ENCODE measurements at regions not wholly inside any gene's neighbourhood (a gene's known extent, or its start where the extent isn't known, plus 50 kb on each side); places are given as distances from the start of the nearest gene placed in this dataset.

DNA sequence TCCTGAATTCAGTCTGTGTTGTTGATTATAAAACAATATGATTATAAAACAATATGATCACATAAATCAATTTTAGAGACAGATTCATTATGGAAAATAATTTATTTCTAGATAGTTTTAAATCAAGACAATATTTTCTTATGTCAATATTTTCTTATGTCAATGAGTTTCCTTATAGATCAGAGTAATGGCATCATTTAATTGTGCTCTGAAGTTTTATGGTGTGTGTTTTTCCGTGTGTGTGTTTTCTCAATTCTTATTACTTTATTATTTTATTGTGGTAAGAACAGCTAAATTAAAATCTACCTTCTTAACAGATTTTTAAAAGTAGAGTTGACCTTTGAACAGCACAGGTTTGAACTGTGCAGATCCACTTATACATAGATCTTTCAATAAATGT lies 105.3 kb upstream of the SLCO1B1 start (continued):
- TF ChIP-seq, protein P1, sequence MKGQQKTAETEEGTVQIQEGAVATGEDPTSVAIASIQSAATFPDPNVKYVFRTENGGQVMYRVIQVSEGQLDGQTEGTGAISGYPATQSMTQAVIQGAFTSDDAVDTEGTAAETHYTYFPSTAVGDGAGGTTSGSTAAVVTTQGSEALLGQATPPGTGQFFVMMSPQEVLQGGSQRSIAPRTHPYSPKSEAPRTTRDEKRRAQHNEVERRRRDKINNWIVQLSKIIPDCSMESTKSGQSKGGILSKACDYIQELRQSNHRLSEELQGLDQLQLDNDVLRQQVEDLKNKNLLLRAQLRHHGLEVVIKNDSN (IDR thresholded peaks at IDR 0.05; ENCODE audit: borderline replicate concordance, extremely low read length, insufficient read depth, low read depth, low read length): no peak
- TF ChIP-seq SMC3 (IDR thresholded peaks at IDR 0.05; ENCODE audit: borderline replicate concordance, low read length): no peak

DNA sequence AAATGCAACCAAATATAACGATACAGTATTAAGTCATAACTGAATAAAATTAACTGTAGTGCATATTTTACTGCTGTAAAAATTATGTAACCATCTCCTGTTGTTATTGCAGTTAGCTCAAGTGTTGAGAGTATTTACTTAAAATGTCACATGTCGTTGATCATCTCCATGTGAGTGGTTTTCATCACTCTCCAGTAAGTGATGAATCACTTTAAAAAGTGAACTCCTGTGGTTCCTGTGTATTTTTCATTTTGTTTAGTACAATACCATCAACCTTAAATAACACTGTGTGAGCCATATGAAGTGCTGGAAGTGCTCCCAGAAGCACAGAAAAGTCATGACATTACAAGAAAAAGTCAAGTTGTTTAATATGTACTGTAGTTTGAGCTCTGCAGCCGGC lies 104.7 kb upstream of the SLCO1B1 start:
- ChIA-PET CTCF (no interaction called here), POLR2A (no interaction called here), SMC1A (ENCODE audit: uncharacterized antibody, unreplicated experiment) (no interaction called here), RAD21 (ENCODE audit: unreplicated experiment) (no interaction called here)
- H4K20me1 ChIP-seq (ENCODE audit: control insufficient read depth, insufficient read depth): no peaks in the 10 kb centered on the region
- FAIRE-seq (no peak), DNase-seq (ENCODE audit: low read depth, low spot score) (no peak), ATAC-seq (no peak)
- H3K4me2 ChIP-seq (ENCODE audit: control insufficient read depth, insufficient read depth): no peak overlapping the region
- no peaks in the 10 kb centered on the region for H3K27me3 ChIP-seq (replicated peaks in 1 of 2; ENCODE audit: control insufficient read depth in 2 of 2, insufficient read depth in 2 of 2, low read length in 1 of 2)
- BruUV-seq (replicated peaks): no TSS peak
- no peaks in the 10 kb centered on the region for H3K9me3 ChIP-seq (replicated peaks; ENCODE audit: control insufficient read depth, insufficient read depth, low read length)
- 7% methylated on average over 3 of the region's 3 CpGs for WGBS (ENCODE audit: insufficient coverage, insufficient replicate concordance, low lambda C conversion rate, missing lambda C conversion rate)
- H3K4me1 ChIP-seq (ENCODE audit: control insufficient read depth, insufficient read depth, low read length): no peaks in the 10 kb centered on the region
- no peaks in the 10 kb centered on the region for H3K79me2 ChIP-seq (ENCODE audit: control insufficient read depth, insufficient read depth, low read length)
- intact Hi-C loops (cut with micrococcal nuclease; ENCODE audit: unreplicated experiment): no loop called here
- TF ChIP-seq NRF1 (conservative IDR thresholded peaks at IDR 0.05; ENCODE audit: low read depth, low read length) (no peak), SMARCA5 (IDR thresholded peaks at IDR 0.05) (no peak), CHD4 (IDR thresholded peaks at IDR 0.05) (no peak), MYB (IDR thresholded peaks at IDR 0.05; ENCODE audit: borderline replicate concordance, low read depth, low read length) (no peak), EGR1 (IDR thresholded peaks at IDR 0.05; ENCODE audit: borderline replicate concordance in 1 of 2, low read depth in 2 of 2, low read length in 2 of 2) (no peak)
- TF ChIP-seq, protein P2, sequence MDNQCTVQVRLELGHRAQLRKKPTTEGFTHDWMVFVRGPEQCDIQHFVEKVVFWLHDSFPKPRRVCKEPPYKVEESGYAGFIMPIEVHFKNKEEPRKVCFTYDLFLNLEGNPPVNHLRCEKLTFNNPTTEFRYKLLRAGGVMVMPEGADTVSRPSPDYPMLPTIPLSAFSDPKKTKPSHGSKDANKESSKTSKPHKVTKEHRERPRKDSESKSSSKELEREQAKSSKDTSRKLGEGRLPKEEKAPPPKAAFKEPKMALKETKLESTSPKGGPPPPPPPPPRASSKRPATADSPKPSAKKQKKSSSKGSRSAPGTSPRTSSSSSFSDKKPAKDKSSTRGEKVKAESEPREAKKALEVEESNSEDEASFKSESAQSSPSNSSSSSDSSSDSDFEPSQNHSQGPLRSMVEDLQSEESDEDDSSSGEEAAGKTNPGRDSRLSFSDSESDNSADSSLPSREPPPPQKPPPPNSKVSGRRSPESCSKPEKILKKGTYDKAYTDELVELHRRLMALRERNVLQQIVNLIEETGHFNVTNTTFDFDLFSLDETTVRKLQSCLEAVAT (IDR thresholded peaks at IDR 0.05): no peak
- in situ Hi-C loops (cut with MboI): no loop called here
- no peak overlapping the region for H2AFZ ChIP-seq (ENCODE audit: control insufficient read depth, low read depth, low read length)
- H3K9ac ChIP-seq (ENCODE audit: control insufficient read depth, insufficient read depth, low read length): no peak overlapping the region
- H3K4me3 ChIP-seq: no peak overlapping the region
- H3K27ac ChIP-seq (ENCODE audit: control insufficient read depth, insufficient read depth): no peak overlapping the region
- no peaks in the 10 kb centered on the region for H3K36me3 ChIP-seq (ENCODE audit: control insufficient read depth in 2 of 2, insufficient read depth in 2 of 2, low read length in 1 of 2)

Measured in GM12878 (cell line).